Upper lobe of left lung (tissue), 4 donors: ENCODE measurements at regions not wholly inside any gene's neighbourhood (a gene's known extent, or its start where the extent isn't known, plus 50 kb on each side); places are given as distances from the start of the nearest gene placed in this dataset.
A peak's percentile ranks its signal among the peaks of the same experiment; 100 is the strongest.

ENCODE experiments used
- CTCF ChIP-seq, 6 experiments: fragments of 450-650 bp in 4 of 6; fragments of 200-600 bp in 2 of 6; sonication (generic) in 2 of 6; IDR thresholded peaks; one replicate each; pipeline ENCODE4 v1.5.1; 2016 to 2019; ENCODE audit warnings: antibody characterized with exemption in 6 of 6
- EP300 ChIP-seq, 4 donors: sonication (generic); formaldehyde crosslinking; IDR thresholded peaks; one replicate each; pipeline ENCODE4 v1.5.1; 2017; ENCODE audit warnings: antibody characterized with exemption in 4 of 4, control low read depth in 2 of 4

- TF ChIP-seq CTCF (IDR thresholded peaks at IDR 0.05): peak; percentile 12 to 66 (median 50)
- no peak for TF ChIP-seq EP300 (IDR thresholded peaks at IDR 0.05)
Measured at GRCh38 chr1:172727956-172728603, 69.2 kb downstream of the FASLG start.
